ENCODE measurements at regions not wholly inside any gene's neighbourhood (a gene's known extent, or its start where the extent isn't known, plus 50 kb on each side); places are given as distances from the start of the nearest gene placed in this dataset.
"Not testable (repeated sequence)": the region's sequence is repeated elsewhere in the genome, so short reads cannot be mapped to it uniquely, and the experiment has no call there.

DNA sequence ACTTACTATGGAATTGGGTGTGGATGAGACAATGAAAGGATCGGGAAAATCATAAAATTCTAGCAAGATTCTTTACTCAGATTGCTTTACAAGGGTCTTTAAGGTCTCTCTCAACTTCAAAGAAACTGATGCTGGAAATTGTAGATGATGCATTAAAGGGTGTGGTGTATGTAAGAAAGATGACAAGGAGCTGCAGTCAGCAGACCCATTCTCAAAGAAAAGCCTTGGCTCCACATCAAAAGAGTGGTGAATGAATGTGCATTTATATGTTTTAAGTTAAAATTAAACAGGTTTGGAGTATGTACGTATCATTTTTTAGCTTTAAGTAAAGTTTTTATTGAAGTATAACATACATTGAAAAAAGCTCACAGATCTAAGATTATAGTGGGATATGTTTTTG, 194.5 kb downstream of the C12orf75 start:
- POLR2A ChIA-PET = no interaction called here
- CTCF ChIA-PET = interaction anchor here (0.9 kb wide), 1 partner anchor 32 kb away, joined by 3 read pairs; no protein-coding TSS in a partner anchor
- Histone ChIP-seq H3K9me3 (replicated peaks; ENCODE audit: control insufficient read depth, insufficient read depth, low read length) (no peaks in the 10 kb centered on the region), H3K4me2 (ENCODE audit: control insufficient read depth, insufficient read depth) (no peak overlapping the region), H3K27me3 (replicated peaks in 1 of 2; ENCODE audit: control insufficient read depth in 2 of 2, insufficient read depth in 2 of 2, low read length in 1 of 2) (no peaks in the 10 kb centered on the region), H4K20me1 (ENCODE audit: control insufficient read depth, insufficient read depth) (no peaks in the 10 kb centered on the region), H3K9ac (ENCODE audit: control insufficient read depth, insufficient read depth, low read length) (no peak overlapping the region), H3K27ac (ENCODE audit: control insufficient read depth, insufficient read depth) (no peak overlapping the region), H3K36me3 (ENCODE audit: control insufficient read depth in 2 of 2, insufficient read depth in 2 of 2, low read length in 1 of 2) (no peaks in the 10 kb centered on the region), H3K4me1 (ENCODE audit: control insufficient read depth, insufficient read depth, low read length) (no peaks in the 10 kb centered on the region), H2AFZ (ENCODE audit: control insufficient read depth, low read depth, low read length) (no peak overlapping the region), H3K4me3 (no peak overlapping the region), H3K79me2 (ENCODE audit: control insufficient read depth, insufficient read depth, low read length) (no peaks in the 10 kb centered on the region)
- 12% methylated on average over 2 of the region's 2 CpGs for WGBS (ENCODE audit: insufficient coverage, insufficient replicate concordance, low lambda C conversion rate, missing lambda C conversion rate)
- FAIRE-seq (no peak), ATAC-seq (no peak), DNase-seq (ENCODE audit: low read depth, low spot score) (no peak)
- RAD21 ChIA-PET (ENCODE audit: unreplicated experiment) = no interaction called here
- BruUV-seq (replicated peaks) = no TSS peak
- SMC1A ChIA-PET (ENCODE audit: uncharacterized antibody, unreplicated experiment) = interaction anchor here (0.6 to 1.7 kb wide), 2 partner anchors 14 to 1143 kb away, joined by 4 to 5 read pairs; no protein-coding TSS in a partner anchor
- no peak for TF ChIP-seq CHD1 (IDR thresholded peaks at IDR 0.05; ENCODE audit: low read depth, low read length)
- no peak for TF ChIP-seq HDGF (IDR thresholded peaks at IDR 0.05)
- TF ChIP-seq MEF2A (IDR thresholded peaks at IDR 0.05; ENCODE audit: insufficient read depth, low read depth, low read length) = no peak
- intact Hi-C loops (cut with micrococcal nuclease; ENCODE audit: unreplicated experiment) (no loop called here), in situ Hi-C loops (cut with MboI) (no loop called here)

DNA sequence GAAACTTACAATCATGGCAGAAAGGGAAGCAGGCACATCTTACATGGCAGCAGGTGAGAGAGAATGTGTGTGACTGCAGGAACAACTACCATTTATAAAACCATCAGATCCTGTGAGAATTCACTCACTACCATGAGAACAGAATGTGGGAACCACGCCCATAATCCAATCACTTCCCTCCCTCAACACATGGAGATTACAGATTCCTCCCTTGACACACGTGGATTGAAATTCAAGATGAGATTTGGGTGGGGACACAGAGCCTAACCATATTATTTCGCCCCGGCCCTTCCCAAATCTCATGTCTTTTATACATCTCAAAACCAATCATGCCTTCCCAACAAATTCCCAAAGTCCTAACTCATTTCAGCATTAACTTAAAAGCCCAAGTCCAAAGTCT, 203.6 kb downstream of the C12orf75 start:
- FAIRE-seq (no peak), DNase-seq (ENCODE audit: low read depth, low spot score) (no peak), ATAC-seq (no peak)
- Histone ChIP-seq H3K9ac (ENCODE audit: control insufficient read depth, insufficient read depth, low read length) (no peak overlapping the region), H4K20me1 (ENCODE audit: control insufficient read depth, insufficient read depth) (no peaks in the 10 kb centered on the region), H3K27me3 (replicated peaks in 1 of 2; ENCODE audit: control insufficient read depth in 2 of 2, insufficient read depth in 2 of 2, low read length in 1 of 2) (no peaks in the 10 kb centered on the region), H3K79me2 (ENCODE audit: control insufficient read depth, insufficient read depth, low read length) (no peaks in the 10 kb centered on the region), H3K9me3 (replicated peaks; ENCODE audit: control insufficient read depth, insufficient read depth, low read length) (no peaks in the 10 kb centered on the region; the same call in 1 of the 3 replicates), H3K4me2 (ENCODE audit: control insufficient read depth, insufficient read depth) (no peak overlapping the region), H3K4me1 (ENCODE audit: control insufficient read depth, insufficient read depth, low read length) (no peaks in the 10 kb centered on the region), H2AFZ (ENCODE audit: control insufficient read depth, low read depth, low read length) (no peak overlapping the region), H3K36me3 (ENCODE audit: control insufficient read depth in 2 of 2, insufficient read depth in 2 of 2, low read length in 1 of 2) (no peaks in the 10 kb centered on the region), H3K27ac (ENCODE audit: control insufficient read depth, insufficient read depth) (no peak overlapping the region), H3K4me3 (no peak overlapping the region)
- RAD21 ChIA-PET (ENCODE audit: unreplicated experiment) = no interaction called here
- SMC1A ChIA-PET (ENCODE audit: uncharacterized antibody, unreplicated experiment) = no interaction called here
- CTCF ChIA-PET = no interaction called here
- WGBS (ENCODE audit: insufficient coverage, insufficient replicate concordance, low lambda C conversion rate, missing lambda C conversion rate) = 4% methylated on average over 4 of the region's 4 CpGs
- TF ChIP-seq, protein P1, sequence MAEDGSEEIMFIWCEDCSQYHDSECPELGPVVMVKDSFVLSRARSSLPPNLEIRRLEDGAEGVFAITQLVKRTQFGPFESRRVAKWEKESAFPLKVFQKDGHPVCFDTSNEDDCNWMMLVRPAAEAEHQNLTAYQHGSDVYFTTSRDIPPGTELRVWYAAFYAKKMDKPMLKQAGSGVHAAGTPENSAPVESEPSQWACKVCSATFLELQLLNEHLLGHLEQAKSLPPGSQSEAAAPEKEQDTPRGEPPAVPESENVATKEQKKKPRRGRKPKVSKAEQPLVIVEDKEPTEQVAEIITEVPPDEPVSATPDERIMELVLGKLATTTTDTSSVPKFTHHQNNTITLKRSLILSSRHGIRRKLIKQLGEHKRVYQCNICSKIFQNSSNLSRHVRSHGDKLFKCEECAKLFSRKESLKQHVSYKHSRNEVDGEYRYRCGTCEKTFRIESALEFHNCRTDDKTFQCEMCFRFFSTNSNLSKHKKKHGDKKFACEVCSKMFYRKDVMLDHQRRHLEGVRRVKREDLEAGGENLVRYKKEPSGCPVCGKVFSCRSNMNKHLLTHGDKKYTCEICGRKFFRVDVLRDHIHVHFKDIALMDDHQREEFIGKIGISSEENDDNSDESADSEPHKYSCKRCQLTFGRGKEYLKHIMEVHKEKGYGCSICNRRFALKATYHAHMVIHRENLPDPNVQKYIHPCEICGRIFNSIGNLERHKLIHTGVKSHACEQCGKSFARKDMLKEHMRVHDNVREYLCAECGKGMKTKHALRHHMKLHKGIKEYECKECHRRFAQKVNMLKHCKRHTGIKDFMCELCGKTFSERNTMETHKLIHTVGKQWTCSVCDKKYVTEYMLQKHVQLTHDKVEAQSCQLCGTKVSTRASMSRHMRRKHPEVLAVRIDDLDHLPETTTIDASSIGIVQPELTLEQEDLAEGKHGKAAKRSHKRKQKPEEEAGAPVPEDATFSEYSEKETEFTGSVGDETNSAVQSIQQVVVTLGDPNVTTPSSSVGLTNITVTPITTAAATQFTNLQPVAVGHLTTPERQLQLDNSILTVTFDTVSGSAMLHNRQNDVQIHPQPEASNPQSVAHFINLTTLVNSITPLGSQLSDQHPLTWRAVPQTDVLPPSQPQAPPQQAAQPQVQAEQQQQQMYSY (CRISPR knock-in tag; IDR thresholded peaks at IDR 0.05) = no peak
- intact Hi-C loops (cut with micrococcal nuclease; ENCODE audit: unreplicated experiment) (no loop called here), in situ Hi-C loops (cut with MboI) (no loop called here)
- BruUV-seq (replicated peaks) = no TSS peak
- POLR2A ChIA-PET = no interaction called here

DNA sequence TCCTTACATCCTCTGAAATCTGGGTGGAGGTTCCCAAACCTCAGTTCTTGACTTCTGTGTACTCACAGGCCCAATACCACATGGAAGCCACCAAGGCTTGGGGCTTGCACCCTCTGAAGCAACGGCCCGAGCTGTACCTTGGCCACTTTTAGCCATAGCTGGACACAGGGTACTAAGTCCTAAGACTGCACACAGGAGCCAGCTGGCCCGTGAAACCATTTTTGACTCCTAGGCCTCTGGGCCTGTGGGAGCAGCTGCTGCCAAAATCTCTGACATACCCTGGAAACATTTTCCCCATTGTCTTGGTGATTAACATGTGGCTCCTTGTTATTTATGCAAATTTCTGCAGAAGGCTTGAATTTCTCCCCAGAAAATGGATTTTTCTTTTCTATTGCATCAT, 204.5 kb downstream of the C12orf75 start:
- H3K4me2 ChIP-seq (ENCODE audit: control insufficient read depth, insufficient read depth); H3K27me3 ChIP-seq (replicated peaks in 1 of 2; ENCODE audit: control insufficient read depth in 2 of 2, insufficient read depth in 2 of 2, low read length in 1 of 2); FAIRE-seq; DNase-seq (ENCODE audit: low read depth, low spot score); H3K4me3 ChIP-seq; SMC1A ChIA-PET (ENCODE audit: uncharacterized antibody, unreplicated experiment); ATAC-seq; H2AFZ ChIP-seq (ENCODE audit: control insufficient read depth, low read depth, low read length); H3K79me2 ChIP-seq (ENCODE audit: control insufficient read depth, insufficient read depth, low read length); H4K20me1 ChIP-seq (ENCODE audit: control insufficient read depth, insufficient read depth); H3K4me1 ChIP-seq (ENCODE audit: control insufficient read depth, insufficient read depth, low read length); H3K9ac ChIP-seq (ENCODE audit: control insufficient read depth, insufficient read depth, low read length); intact Hi-C loops (cut with micrococcal nuclease; ENCODE audit: unreplicated experiment); BruUV-seq (replicated peaks); POLR2A ChIA-PET; RAD21 ChIA-PET (ENCODE audit: unreplicated experiment); CTCF ChIA-PET; H3K27ac ChIP-seq (ENCODE audit: control insufficient read depth, insufficient read depth); H3K36me3 ChIP-seq (ENCODE audit: control insufficient read depth in 2 of 2, insufficient read depth in 2 of 2, low read length in 1 of 2); in situ Hi-C loops (cut with MboI); H3K9me3 ChIP-seq (replicated peaks; ENCODE audit: control insufficient read depth, insufficient read depth, low read length): not testable (repeated sequence)
- 3% methylated on average over 3 of the region's 3 CpGs for WGBS (ENCODE audit: insufficient coverage, insufficient replicate concordance, low lambda C conversion rate, missing lambda C conversion rate)
